ENCODE measurements at regions not wholly inside any gene's neighbourhood (a gene's known extent, or its start where the extent isn't known, plus 50 kb on each side); places are given as distances from the start of the nearest gene placed in this dataset.
"Not testable (repeated sequence)": the region's sequence is repeated elsewhere in the genome, so short reads cannot be mapped to it uniquely, and the experiment has no call there.

DNA sequence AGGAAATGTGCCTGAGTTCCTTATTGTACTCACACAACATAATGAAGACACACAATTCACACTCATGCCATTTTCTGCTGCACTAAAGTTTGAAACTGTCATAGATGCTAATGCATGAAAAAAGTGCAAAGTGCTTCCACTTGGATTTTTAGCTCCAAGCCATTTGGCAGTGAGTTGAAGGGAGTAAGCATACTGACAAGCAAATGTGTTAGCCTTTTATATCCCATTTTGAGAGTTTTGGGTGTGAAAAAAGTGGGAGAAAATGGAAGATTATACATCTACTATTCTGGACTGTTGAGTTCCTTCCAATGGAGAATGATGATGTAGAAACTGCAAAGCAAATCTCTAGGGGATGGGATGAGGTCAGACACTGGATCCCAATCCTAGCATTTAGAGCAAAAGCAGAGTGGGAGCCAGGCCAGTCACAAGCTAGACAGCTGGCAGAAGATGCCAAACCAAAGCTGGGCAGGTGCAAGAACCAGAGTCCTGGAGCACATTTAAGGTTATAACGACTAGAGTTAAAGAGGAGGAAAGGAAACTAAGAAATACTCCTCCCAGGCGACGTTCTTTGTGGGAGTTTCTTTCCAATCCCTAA is 216.8 kb downstream of the FBXO8 start:
- no peak for DNase-seq

DNA sequence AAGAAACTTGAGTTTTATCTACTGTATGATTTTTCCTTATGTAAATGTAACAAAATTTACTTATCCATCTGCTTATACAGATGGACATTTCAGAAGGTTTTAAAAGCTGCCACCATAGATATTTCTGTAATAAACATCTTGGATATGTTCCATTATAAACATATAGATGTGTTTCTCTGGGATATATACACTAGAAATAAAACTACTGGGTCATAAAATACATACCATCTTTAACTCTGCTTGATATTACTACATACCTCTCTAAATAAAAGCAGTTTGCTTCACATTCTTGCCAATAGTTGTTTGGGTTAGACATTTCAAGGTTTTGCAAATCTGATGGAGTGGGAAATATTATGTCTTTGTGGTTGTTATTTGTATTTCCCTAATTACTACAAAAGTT is 220.6 kb downstream of the FBXO8 start:
- no peak for DNase-seq

DNA sequence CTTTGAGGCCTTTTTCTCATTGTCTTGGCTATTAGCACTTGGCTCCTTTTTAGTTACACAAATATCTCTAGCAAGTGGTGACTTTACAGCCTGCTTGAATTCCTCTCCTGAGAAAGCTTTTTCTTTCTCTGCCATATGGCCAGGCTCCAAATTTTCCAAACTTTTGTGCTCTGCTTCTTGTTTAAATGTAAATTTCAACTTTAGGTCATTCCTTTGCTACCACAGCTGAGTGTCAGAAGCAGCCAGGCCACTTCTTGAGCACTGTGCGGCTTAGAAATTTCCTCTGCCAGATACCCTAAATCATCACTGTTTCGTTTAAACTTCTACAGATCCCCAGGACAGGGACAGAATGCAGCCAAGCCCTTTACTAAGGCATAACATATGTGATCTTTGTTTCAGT is 222.4 kb downstream of the FBXO8 start:
- DNase-seq: no peak

DNA sequence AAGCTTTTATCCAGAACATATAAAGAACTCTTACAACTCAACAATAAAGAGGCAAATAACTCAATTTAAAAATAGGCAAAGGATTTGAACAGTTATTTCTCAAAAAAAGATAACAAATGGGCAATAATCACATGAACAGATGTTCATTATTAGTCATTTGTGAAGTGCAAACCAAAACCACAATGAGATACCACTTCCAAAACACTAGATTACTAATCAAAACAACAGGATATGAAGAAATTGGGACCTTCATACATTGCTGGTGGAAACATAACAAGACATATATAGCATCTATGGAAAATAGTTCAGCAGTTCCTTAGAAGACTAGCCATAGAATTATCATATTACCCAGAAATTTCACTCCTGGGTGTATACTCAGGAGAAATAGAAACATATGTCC is 224.6 kb downstream of the FBXO8 start:
- DNase-seq: no peak

DNA sequence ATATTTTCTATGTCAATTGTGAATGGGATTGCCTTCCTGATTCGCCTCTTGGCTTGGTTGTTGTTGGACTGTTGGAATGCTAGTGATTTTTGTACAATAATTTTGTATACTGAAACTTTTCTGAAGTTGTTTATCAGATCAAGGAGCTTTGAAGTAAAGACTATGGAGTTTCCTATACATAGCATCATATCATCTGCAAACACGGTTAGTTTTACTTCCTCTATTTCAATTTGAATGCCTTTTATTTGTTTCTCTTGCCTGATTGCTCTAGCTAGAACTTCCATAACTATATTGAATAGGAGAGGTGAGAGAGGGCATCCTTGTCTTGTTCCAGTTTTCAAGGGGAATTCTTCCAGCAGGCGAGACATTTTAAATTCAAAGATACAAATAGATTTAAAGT is 226.5 kb downstream of the FBXO8 start:
- no peak for DNase-seq

DNA sequence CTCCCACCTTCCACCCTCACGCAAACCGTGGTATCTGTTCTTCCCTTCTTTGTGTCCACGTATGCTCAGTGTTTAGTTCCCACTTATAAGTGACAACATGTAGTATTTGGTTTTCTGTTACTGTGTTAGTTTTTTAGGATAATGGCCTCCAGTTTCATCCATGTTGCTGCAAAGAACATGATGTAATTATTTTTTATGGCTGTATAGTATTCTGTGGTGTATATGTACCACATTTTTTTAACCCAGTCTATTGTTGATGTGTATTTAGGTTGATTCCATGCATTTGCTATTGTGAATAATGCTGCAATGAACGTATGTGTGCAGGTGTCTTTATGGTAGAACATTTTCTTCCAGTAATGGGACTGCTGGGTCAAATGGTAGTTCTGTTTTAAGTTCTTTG is 228.1 kb downstream of the FBXO8 start:
- no peak for DNase-seq

DNA sequence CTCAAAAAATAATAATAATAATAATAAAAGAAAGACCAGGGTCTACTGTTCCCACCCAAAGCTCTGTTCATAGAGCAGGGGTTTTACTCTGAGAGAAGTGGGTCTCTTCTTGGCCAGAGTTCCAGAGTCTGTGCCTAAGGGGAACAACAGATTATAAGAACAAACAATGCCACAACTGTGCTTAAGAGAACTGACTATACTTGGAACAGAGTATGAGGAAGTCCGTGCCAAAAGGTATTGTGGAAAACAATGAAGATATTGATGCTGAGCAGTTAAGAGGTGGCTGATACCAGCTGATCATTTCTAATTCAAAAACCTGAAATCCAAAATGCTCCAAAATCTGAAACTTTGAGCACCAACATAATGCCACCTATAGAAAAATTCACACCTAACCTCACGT is 229.6 kb downstream of the FBXO8 start:
- DNase-seq: no peak

DNA sequence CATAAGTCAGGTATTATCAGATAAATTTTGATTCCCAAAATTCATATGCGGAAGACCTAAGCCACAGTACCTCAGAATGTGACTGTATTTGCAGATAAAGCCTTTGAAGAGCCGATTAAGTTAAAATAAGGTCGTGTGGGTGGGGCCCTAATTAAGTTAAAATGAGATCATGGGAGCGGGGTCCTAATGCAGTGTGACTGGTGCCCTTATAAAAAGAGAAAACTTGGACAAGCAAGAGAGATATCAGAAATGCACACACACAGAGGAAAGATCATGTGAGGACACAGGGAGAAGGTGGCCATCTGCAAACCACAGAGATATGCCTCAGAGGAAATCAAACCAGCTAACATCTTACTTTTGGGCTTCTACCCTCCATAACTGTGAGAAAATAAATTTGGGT is 236.1 kb downstream of the FBXO8 start:
- DNase-seq: no peak

DNA sequence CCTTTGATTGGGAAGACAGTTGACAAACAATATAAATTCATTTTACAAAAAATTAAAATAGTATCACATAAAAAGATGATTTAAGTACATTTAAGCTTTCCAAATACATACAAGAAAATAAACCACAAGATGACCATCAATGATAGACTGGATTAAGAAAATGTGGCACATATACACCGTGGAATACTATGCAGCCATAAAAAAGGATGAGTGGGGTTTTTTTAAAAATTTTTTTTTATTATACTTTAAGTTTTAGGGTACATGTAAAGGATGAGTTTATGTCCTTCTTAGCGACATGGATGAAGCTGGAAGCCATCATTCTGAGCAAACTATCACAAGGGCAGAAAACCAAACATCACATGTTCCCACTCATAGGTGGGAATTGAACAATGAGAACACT is 237.6 kb downstream of the FBXO8 start:
- DNase-seq: not testable (repeated sequence)

DNA sequence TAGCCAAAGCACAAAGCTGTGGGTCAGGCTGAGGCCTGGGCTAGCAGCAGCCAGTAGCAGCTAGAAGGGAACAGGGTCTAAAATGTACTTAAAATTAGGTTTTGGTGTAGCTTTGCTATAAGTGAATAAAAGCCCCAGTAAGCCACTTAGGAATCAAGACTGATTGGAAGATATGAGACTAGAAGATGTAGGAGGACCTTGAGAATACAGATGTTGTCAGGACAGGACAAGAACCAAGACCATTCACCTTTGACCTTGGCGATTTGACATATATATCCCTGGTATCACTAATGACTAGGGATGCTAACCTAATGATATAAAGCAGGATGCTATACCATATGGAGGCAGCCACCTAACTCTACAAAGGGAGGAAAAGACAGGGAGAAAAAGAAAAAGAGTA is 238.1 kb downstream of the FBXO8 start:
- DNase-seq: no peak

DNA sequence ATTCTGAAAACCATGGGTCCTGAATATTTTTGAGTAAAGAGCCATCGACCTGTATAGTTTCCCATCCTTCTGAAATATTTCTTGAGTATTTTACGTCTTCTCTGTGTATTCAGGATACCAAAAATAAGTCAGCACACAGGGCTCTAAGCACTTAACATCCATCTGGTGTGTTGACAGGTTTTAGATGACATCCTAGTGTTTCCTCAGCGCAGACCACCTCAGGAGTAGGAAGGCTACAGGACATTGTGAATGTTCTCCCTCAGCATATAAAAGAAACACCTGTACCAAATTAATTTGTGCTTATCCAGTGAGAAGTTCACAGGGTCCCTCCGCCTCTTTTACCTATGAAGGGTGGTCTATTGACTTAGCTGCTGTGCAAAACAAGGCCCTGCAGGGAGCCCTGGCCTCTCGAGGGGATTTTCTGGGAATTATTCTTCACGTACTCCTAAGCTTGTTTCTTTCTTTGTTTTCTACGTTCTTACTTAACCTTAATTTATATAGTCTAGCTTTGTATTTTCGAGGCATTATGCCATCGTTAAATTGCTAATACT is 241.8 kb downstream of the FBXO8 start:
- no peak for DNase-seq

DNA sequence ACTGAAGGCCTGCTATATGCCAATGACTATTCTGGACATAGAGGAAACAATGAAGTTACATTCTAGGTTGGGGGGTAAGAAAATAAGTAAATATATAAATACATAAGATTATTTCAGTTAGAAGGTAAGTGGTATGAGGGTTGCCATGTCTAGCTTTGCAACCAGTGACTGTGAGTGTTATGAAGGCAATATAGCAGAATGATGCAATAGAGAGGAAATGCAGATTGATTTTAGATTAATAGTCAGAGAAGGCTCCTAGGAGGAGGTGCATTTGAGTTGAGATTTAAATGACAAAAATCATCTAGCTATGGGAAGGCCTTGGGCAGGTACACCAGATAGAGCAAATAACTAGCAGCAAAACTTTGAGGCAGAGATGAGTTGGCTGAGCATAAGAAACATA is 243.2 kb downstream of the FBXO8 start:
- DNase-seq: no peak

DNA sequence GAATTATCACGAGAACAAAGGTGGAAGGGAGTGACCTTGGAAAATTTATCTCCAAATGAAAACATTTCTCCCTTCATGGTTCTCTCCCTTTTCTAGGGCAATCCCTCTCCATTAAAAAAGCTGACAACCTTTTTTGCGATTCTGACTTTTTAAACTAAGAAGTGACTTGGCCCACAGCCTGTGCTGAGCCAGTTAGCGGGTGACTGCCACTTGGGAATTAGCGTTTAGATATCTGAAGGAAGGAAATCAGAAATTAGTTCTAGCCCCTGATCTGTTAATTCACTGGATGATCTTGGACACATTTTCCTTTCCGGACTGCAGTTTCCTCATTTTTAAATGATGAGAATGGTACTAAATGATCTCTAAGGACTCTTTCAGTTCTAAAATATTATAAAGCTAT is 245.0 kb downstream of the FBXO8 start:
- no peak for DNase-seq

DNA sequence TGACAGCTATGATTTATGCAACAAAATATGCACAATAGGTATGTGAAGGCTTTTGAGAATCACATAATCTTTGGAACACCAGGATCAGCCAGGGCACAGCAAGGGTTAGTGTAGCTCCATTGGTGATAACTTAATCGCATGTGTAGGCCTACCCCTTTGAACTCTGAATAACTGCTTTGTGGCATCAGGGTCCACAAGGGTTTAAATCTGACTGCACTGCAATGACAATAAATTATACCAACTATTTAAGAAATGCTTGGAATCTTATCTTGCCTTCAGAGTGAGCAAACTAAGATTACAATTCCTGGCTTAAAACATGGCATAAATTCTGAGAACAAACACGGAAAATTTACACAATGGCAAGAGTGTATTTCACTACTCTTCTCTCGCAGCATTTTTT is 245.8 kb downstream of the FBXO8 start:
- no peak for DNase-seq

DNA sequence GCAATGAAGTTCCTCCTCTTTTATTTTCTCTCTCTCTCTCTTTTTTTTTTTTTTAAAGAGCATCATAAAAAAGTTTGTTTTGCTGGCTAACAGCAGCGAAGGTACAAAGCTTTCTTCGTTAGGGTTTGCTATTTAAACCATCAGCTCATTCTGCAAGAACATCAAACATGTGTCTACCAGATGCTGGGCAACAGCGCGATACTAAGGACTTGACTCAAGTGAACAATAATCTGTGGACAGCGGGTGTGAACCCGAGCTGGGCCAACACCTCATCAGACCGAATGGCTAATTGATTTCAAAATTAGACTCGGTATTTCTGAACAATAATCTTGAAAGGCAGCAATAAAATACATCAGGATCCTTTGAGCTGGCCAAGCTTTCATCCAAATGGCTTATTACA is 246.4 kb downstream of the FBXO8 start:
- DNase-seq: no peak

DNA sequence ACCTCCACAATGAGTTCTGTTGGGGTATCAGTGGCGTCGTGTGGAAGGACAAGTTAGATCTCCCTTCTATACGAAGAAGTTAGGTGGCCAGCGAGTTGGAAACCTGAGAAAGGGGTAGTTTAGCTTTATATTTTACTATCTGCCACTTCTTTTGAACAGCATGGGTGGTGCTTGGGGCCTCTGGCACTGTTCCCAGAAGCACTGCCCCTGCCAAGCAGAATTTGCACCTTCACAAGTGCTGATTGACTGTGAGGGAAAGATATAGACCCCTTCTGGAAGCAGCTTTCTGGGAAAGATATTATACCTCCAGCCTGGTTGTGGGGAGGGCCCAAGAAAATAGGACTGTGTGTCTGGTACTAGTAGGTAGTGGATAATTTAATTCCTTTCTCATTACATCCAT is 246.9 kb downstream of the FBXO8 start:
- no peak for DNase-seq

DNA sequence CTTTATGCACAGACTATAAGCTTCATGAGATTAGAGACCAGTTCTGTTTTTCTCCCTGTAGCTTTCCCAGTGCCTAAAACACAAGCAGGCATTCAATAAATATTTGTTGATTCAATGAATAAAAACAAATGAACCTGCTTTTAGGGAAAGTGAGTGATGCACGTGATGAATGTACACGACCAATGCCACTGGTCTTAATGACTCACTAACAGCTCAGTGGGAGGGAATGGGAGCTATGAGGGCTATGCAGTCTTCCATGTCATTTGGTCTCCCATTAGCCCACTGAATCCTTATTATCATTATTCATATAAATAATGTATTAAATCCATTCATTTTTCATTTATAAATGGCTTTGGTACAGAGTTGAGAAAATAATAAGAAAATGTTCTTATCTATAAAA is 247.4 kb downstream of the FBXO8 start:
- peak; percentile 2 for DNase-seq

DNA sequence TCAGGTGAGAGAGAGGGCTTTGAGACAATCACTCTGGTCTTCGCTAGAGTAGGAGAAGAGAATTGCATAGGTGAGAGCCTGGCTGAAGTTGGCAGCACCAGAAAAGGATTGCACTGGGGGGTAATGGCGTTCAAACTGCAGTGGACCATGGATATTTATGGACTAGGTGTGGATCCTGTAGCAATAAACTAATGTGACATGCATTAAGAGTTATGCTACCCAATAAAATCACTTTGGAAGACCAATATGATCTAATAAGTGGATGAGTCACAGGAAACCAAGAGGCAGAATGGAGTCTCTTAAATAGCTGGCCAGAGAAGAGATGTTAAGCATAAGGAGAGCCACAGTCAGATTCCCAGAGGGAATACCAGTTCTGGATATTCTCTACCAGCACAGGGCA is 259.8 kb downstream of the FBXO8 start:
- DNase-seq: no peak

DNA sequence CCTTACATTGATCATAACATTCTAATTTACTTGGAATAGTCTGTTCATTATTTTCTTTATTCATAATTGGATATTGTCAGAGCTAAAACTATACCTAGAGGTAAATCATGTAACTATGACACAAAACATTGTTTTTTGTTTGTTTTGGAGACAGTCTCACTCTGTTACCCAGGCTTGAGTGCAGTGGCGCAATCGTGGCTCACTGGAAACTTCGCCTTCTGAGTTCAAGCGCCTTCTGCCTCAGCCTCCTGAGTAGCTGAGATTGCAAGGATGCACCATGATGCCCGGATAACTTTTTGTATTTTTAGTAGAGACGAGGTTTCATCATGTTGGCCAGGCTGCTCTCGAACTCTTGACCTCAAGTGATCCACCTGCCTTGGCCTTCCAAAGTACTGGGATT is 265.2 kb downstream of the FBXO8 start:
- no peak for DNase-seq

DNA sequence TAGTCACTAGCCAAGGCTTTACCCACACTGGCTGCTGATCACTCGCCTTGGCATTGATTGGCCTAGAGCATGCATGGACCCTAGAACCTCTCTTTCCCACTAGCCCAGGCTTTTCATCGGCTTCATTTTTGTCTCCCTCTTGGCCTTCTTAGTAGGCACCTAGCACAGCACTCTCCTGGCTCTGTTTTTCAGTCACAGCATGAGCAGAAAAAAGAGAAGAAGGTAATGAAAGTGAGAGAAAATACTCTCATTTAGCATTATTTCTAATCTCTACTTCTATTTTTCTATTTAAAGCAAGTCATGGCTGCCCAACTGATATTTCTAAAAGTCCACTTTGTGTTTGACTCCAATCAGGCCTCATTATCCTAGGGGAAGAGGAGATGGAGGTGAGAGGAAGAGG is 267.2 kb downstream of the FBXO8 start:
- no peak for DNase-seq

DNA sequence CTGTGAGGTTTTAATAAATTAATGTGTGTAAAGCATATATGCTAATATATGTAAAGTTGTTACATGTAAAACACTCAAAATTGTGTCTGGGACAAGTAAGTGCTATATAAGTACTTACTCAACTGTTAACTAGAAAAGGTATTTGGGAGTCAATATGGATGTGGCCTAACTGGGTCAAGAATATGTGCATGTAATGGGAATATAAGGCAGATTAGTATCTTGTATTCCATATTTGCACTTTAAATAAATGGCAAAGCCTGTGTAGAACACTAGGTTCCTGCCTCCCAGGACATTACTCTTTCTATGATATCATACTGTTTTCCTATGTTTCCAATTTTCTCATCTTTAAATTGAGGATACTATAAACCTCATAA is 270.6 kb downstream of the FBXO8 start:
- no peak for DNase-seq

DNA sequence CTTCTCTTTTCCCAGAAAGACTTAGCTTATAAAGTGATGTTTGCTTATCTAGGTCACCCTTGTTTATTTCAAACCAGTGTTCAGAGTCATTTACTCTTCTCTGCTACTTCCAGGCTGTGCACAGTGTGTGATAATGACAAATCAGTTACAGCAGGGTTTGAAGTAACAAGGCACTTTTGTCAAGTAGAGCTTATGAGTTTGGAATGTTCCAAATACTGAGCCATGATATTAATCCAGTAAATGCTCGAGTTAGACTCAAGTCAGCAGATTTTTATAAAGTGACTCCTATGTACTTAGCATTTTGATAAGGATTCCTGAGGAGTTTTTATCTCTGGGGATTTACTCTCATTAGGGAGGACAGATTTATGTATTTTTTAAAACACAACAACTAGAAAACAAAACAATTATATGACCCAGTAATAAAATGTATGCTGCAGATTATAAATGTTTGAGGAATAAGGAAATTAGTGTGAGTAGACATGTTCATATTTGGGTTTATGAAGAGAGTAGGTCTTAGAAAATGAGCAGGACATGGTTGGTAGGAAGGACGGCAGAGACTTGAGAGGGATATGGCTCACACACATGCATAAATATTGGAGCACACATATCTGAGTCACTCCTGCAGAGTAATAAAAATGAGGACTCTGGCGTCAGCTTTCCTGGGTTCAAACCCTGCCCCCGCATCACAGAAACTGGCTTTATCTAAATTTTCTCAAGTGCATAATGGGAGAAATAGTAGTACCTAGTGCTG is 271.2 kb downstream of the FBXO8 start:
- no peak for DNase-seq

DNA sequence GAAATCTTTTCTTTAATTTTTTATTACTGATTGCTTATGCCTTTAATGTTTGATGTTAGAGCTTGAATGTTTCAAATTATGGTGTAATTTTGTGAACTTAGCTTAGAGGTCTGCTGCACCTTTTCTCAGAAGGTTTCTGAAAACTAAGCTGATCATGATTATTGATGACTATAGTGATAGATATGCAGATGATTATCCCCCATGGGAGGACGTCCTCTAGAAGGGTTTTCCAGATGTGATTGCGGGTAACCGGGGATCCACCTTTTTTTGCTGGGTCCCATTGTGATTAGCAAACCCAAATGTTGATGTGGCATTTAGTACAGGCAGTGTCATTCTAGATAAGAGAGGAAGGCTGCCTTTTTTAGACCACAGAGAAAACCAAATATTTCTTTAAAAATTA is 272.9 kb downstream of the FBXO8 start:
- DNase-seq: no peak

DNA sequence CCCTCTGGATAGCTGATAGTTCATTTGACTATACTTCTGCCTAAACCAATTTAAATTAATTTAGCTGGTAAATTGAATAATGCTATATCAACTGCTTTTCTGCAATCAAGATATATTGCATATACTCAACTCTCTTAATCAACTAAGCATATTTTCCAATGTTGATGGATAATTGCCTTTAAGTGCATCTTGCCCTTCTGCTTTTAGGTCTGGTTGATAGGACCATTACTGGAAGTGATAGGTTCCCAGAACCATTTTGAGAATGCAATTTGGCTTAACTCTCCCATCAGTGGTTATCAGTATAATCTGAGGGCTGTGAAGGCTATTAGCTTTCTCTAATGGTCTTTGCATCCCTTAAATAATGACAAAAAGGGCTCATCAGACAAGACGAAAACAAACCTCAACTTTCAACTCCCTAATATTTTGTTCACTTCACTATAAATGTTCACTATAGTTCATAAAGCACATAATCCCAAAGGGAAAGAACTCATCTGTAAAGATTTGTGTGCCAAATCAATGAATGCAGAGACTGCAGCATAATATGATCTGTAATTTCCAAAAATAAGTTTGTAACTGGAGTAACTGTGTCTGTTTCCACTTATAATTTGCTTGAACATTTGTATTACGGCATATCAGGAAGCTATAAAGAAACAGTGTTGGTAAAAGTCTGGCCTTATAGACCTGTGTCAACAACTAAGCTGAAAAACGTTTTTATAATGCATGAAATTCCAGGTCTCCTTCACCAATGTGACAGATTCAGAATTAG is 273.6 kb downstream of the FBXO8 start:
- DNase-seq: no peak
